Gastroesophageal sphincter (tissue), 4 donors: ENCODE measurements at regions not wholly inside any gene's neighbourhood (a gene's known extent, or its start where the extent isn't known, plus 50 kb on each side); places are given as distances from the start of the nearest gene placed in this dataset.

Experiments
- ATAC-seq: fragments of 150-250 bp; one replicate; pipeline ENCODE4 v1.9.1; 2016; ENCODE audit warnings: mild to moderate bottlenecking, moderate library complexity
- H3K27ac ChIP-seq, 4 donors: fragments of 200-600 bp; sonication (generic) in 3 of 4; 1 replicate in 3 of 4; 2 replicates in 1 of 4; pipeline ENCODE4 v1.5.1; 2016 to 2019
- H3K27me3 ChIP-seq: fragments of 200-600 bp; sonication (generic); one replicate; pipeline ENCODE4 v1.5.1; 2019
- H3K36me3 ChIP-seq, 2 donors: fragments of 200-600 bp; sonication (generic); one replicate each; pipeline ENCODE4 v1.5.1; 2019; ENCODE audit warnings: control low read depth in 1 of 2
- H3K4me1 ChIP-seq, 3 donors: fragments of 200-600 bp; sonication (generic); 1 replicate in 2 of 3; 2 replicates in 1 of 3; pipeline ENCODE4 v1.5.1; 2016 to 2019; ENCODE audit warnings: control low read depth in 2 of 3
- H3K4me3 ChIP-seq, 2 donors: fragments of 200-600 bp; sonication (generic); one replicate each; pipeline ENCODE4 v1.5.1; 2019; ENCODE audit warnings: mild to moderate bottlenecking in 1 of 2, moderate library complexity in 1 of 2
- H3K9me3 ChIP-seq, 3 donors: fragments of 200-600 bp; sonication (generic); one replicate each; pipeline ENCODE4 v1.5.1; 2017 to 2019; ENCODE audit warnings: control low read depth in 2 of 3
- CTCF ChIP-seq, 4 experiments: fragments of 200-600 bp in 2 of 4; fragments of 450-650 bp in 2 of 4; sonication (generic) in 1 of 4; IDR thresholded peaks; one replicate each; pipeline ENCODE4 v1.5.1; 2017 to 2019; ENCODE audit warnings: antibody characterized with exemption in 4 of 4, mild to moderate bottlenecking in 2 of 4, moderate library complexity in 2 of 4
- EP300 ChIP-seq: sonication (generic); formaldehyde crosslinking; IDR thresholded peaks from one replicate; pipeline ENCODE4 v1.6.1; 2017; ENCODE audit warnings: antibody characterized with exemption, mild to moderate bottlenecking
- POLR2A ChIP-seq, 2 donors: fragments of 450-650 bp; IDR thresholded peaks; one replicate each; pipeline ENCODE4 v1.6.1; 2017; ENCODE audit warnings: antibody characterized with exemption in 2 of 2, mild to moderate bottlenecking in 2 of 2, moderate library complexity in 1 of 2
- POLR2AphosphoS5 ChIP-seq: sonication (generic); formaldehyde crosslinking; IDR thresholded peaks from one replicate; pipeline ENCODE4 v1.6.1; 2017; ENCODE audit warnings: antibody characterized with exemption
- WGBS, 2 donors: methylation state at CpG; one replicate each; pipeline ENCODE4 v1.1.5; 2018; ENCODE audit warnings: low coverage in 1 of 2; 5-methylcytosine and 5-hydroxymethylcytosine counted together

GRCh38 chr7:113797420-113798010 lies 121.3 kb downstream of the PPP1R3A start:
- no peak for TF ChIP-seq CTCF (IDR thresholded peaks at IDR 0.05)
- TF ChIP-seq POLR2A (IDR thresholded peaks at IDR 0.05): no peak
- no peak for TF ChIP-seq POLR2AphosphoS5
- H3K27me3 ChIP-seq: no peaks in the 10 kb centered on the region
- no peak overlapping the region for H3K27ac ChIP-seq
- H3K9me3 ChIP-seq: no peaks in the 10 kb centered on the region
- no peak for ATAC-seq
- H3K36me3 ChIP-seq: no peaks in the 10 kb centered on the region
- H3K4me1 ChIP-seq: no peaks in the 10 kb centered on the region
- 54 to 62% methylated on average over 2 of the region's 2 CpGs for WGBS, 2 donors
- no peak overlapping the region for H3K4me3 ChIP-seq

GRCh38 chr7:113796557-113796956 lies 122.3 kb downstream of the PPP1R3A start:
- Histone ChIP-seq H3K27ac (no peak overlapping the region), H3K27me3 (no peaks in the 10 kb centered on the region), H3K9me3 (no peaks in the 10 kb centered on the region), H3K36me3 (no peaks in the 10 kb centered on the region), H3K4me3 (no peak overlapping the region), H3K4me1 (no peaks in the 10 kb centered on the region)
- no peak for ATAC-seq
- TF ChIP-seq EP300: no peak
- TF ChIP-seq POLR2A (IDR thresholded peaks at IDR 0.05): no peak
- TF ChIP-seq POLR2AphosphoS5: no peak
- TF ChIP-seq CTCF (IDR thresholded peaks at IDR 0.05): no peak
- 65 to 67% methylated on average over 1 to 2 of the region's 2 CpGs for WGBS, 2 donors

- Histone ChIP-seq H3K27me3 (no peaks in the 10 kb centered on the region), H3K36me3 (no peaks in the 10 kb centered on the region), H3K4me1 (no peaks in the 10 kb centered on the region), H3K4me3 (no peak overlapping the region), H3K9me3 (no peaks in the 10 kb centered on the region), H3K27ac (no peak overlapping the region)
- TF ChIP-seq CTCF (IDR thresholded peaks at IDR 0.05): no peak
- no peak for TF ChIP-seq POLR2A (IDR thresholded peaks at IDR 0.05)
- no peak for TF ChIP-seq POLR2AphosphoS5
- TF ChIP-seq EP300: no peak
- WGBS, 2 donors: 93 to 100% methylated on average over 1 of the region's 1 CpG
- ATAC-seq: no peak
Observed at GRCh38 chr7:113794573-113794972, 124.2 kb downstream of the PPP1R3A start.

- no peaks in the 10 kb centered on the region for H3K36me3 ChIP-seq
- TF ChIP-seq EP300: no peak
- TF ChIP-seq POLR2AphosphoS5: no peak
- TF ChIP-seq CTCF (IDR thresholded peaks at IDR 0.05): no peak
- TF ChIP-seq POLR2A (IDR thresholded peaks at IDR 0.05): no peak
- no peak overlapping the region for H3K27ac ChIP-seq
- 94 to 95% methylated on average over 2 to 3 of the region's 3 CpGs for WGBS, 2 donors
- H3K9me3 ChIP-seq: no peaks in the 10 kb centered on the region
- no peak overlapping the region for H3K4me3 ChIP-seq
- ATAC-seq: no peak
- no peaks in the 10 kb centered on the region for H3K27me3 ChIP-seq
- H3K4me1 ChIP-seq: no peaks in the 10 kb centered on the region
Observed at GRCh38 chr7:113793171-113793570, 125.6 kb downstream of the PPP1R3A start.

GRCh38 chr7:113790025-113790424 lies 128.8 kb downstream of the PPP1R3A start:
- H3K9me3 ChIP-seq: no peaks in the 10 kb centered on the region
- TF ChIP-seq EP300: no peak
- TF ChIP-seq POLR2A (IDR thresholded peaks at IDR 0.05): no peak
- TF ChIP-seq CTCF (IDR thresholded peaks at IDR 0.05): no peak
- TF ChIP-seq POLR2AphosphoS5: no peak
- WGBS, 2 donors: 84 to 88% methylated on average over 4 of the region's 4 CpGs
- ATAC-seq: no peak
- no peak overlapping the region for H3K27ac ChIP-seq
- no peak overlapping the region for H3K4me3 ChIP-seq
- H3K27me3 ChIP-seq: no peaks in the 10 kb centered on the region
- H3K4me1 ChIP-seq: no peaks in the 10 kb centered on the region
- H3K36me3 ChIP-seq: no peaks in the 10 kb centered on the region
